Psoas muscle (tissue), 7 donors: ENCODE measurements at regions not wholly inside any gene's neighbourhood (a gene's known extent, or its start where the extent isn't known, plus 50 kb on each side); places are given as distances from the start of the nearest gene placed in this dataset.
A peak's percentile ranks its signal among the peaks of the same experiment; 100 is the strongest.
"Not testable (repeated sequence)": the region's sequence is repeated elsewhere in the genome, so short reads cannot be mapped to it uniquely, and the experiment has no call there.

Source experiments
- ATAC-seq, 4 donors: fragments of 200-7000 bp; cut with Tn5 transposase; one replicate each; pipeline ENCODE4 v1.9.1; 2020; ENCODE audit warnings: moderate library complexity in 3 of 4, mild to moderate bottlenecking in 2 of 4
- DNase-seq, 2 donors: peaks; one replicate each; pipeline ENCODE4 v3.0.0-alpha.2; 2020
- H3K27ac ChIP-seq: fragments of 200-600 bp; one replicate; pipeline ENCODE4 v1.8.0; 2022
- H3K27me3 ChIP-seq, 3 donors: fragments of 200-600 bp in 1 of 3; one replicate each; pipeline versions ENCODE4 v1.6.1 to v1.8.0; 2013 to 2022; ENCODE audit warnings: low read length in 2 of 3, mild to moderate bottlenecking in 2 of 3, moderate library complexity in 1 of 3; ENCODE audit not compliant: insufficient read depth in 3 of 3
- H3K36me3 ChIP-seq, 2 donors: fragments of 200-600 bp in 1 of 2; one replicate each; pipeline versions ENCODE4 v1.6.1 to v1.8.0; 2013 to 2022; ENCODE audit warnings: low read depth in 1 of 2, mild to moderate bottlenecking in 1 of 2, moderate library complexity in 1 of 2; ENCODE audit not compliant: insufficient read depth in 1 of 2
- H3K4me1 ChIP-seq: fragments of 200-600 bp; one replicate; pipeline ENCODE4 v1.8.0; 2022
- H3K4me3 ChIP-seq: fragments of 200-600 bp; one replicate; pipeline ENCODE4 v1.8.0; 2022; ENCODE audit warnings: mild to moderate bottlenecking
- H3K9me3 ChIP-seq: fragments of 200-600 bp; one replicate; pipeline ENCODE4 v1.8.0; 2022
- WGBS, 3 donors: extraction: QIAGEN DNeasy Blood & Tissue Kit; methylation state at CpG; one replicate each; pipeline versions ENCODE4 v1.1.6 to v1.1.7; 2013; 5-methylcytosine and 5-hydroxymethylcytosine counted together
- intact Hi-C, 2 donors: fragments of 100-400 bp; cut with DNase I; formaldehyde crosslinking; loops; one replicate each; pipeline versions ENCODE4 v1.11.0 to v1.14.2; 2022
- donor health status: healthy with polysubstance abuse.
- donor health status: DM: no; HTN: no; CAD: no; lungs with moderate emphysema.
- donor health status: Bipolar disorder and iron deficiency.
- donor health status: healthy.
- donor health status: DM: yes; HTN: yes; CAD: no.
- donor health status: DM: no; HTN: no; CAD: no.
- donor health status: DM: yes; HTN: yes; CAD: no.

- not testable (repeated sequence) for H3K36me3 ChIP-seq, H3K9me3 ChIP-seq
These were observed 111.6 kb upstream of the TPTE start for GRCh38 chr21:10409786-10410185.

GRCh38 chr21:10410354-10410929 is 110.9 kb upstream of the TPTE start:
- H3K9me3 ChIP-seq, intact Hi-C loops: not testable (repeated sequence)

More at GRCh38 chr21:10409786-10410185, 111.6 kb upstream of the TPTE start:
- WGBS, 3 donors: 34 to 40% (median 37%) methylated on average over 3 of the region's 4 CpGs
- DNase-seq, intact Hi-C loops, H3K27me3 ChIP-seq, H3K27ac ChIP-seq, H3K4me1 ChIP-seq, ATAC-seq, H3K4me3 ChIP-seq: not testable (repeated sequence)

GRCh38 chr21:10411776-10412526 is 109.4 kb upstream of the TPTE start:
- H3K36me3 ChIP-seq, DNase-seq, H3K4me1 ChIP-seq, ATAC-seq, H3K27me3 ChIP-seq, intact Hi-C loops, H3K27ac ChIP-seq, H3K4me3 ChIP-seq, H3K9me3 ChIP-seq: not testable (repeated sequence)
- 64 to 73% (median 71%) methylated on average over 15 to 16 of the region's 17 CpGs for WGBS, 3 donors

More at GRCh38 chr21:10410354-10410929, 110.9 kb upstream of the TPTE start:
- not testable (repeated sequence) for ATAC-seq, H3K4me3 ChIP-seq, H3K27ac ChIP-seq, H3K27me3 ChIP-seq, H3K4me1 ChIP-seq, H3K36me3 ChIP-seq, DNase-seq
- WGBS, 3 donors: 37 to 66% (median 62%) methylated on average over 5 of the region's 5 CpGs

DNA sequence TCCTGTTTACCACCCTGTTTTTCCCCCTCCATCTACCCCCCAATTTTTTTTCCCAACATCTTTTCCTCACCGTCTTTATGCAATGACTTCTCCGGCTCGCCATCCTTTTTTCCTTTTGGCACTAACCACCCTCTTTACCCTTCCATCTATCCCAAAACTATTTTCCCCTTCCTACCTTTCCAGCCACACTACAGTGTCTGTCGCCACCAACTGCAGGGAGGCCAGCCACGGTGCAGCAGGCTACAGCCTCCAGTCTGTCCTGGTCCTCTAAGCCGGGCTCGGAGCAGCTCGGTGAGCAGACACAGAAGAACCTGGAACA is 108.5 kb upstream of the TPTE start:
- not testable (repeated sequence) for H3K9me3 ChIP-seq, DNase-seq, ATAC-seq

DNA sequence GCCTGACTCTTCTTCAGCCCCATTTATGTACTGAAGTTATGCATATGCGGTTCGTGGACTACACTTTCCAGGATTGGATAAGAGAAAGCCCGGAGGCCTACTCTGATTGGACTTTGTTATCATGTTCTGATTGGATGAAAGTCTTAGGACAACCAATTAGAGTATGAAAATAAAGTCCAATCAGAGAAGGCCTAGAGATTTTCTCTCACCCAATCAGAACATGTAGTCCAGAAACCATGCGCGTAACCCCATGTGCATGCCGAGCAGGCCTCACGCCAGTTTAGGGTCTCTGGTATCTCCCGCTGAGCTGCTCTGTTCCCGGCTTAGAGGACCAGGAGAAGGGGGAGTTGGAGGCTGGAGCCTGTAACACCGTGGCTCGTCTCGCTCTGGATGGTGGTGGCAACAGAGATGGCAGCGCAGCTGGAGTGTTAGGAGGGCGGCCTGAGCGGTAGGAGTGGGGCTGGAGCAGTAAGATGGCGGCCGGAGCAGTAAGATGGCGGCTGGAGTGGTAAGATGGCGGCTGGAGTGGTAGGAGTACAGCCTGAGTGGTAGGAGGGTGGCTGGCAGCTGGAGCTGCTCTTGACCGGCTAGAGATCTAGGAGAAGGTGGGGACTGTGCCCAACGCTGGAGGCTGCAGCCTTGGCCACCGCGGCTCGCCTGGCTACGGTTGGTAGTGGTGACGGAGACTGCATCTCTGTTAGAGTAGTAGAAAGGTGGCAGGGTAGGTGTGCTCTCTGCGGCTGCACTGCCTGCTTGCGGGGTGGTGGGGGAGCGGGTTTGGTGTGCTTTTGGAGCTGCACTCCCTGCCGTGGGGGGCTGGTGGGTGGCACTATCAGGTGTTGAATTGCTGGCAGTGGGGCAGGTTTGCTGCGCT is 107.9 kb upstream of the TPTE start:
- DNase-seq, H3K27me3 ChIP-seq, ATAC-seq, intact Hi-C loops, H3K9me3 ChIP-seq, H3K36me3 ChIP-seq, H3K4me1 ChIP-seq, H3K4me3 ChIP-seq, H3K27ac ChIP-seq: not testable (repeated sequence)
- WGBS, 3 donors: 85 to 88% (median 87%) methylated on average over 31 of the region's 31 CpGs

More for the DNA sequence above, 108.5 kb upstream of the TPTE start:
- WGBS, 3 donors: 78 to 82% (median 80%) methylated on average over 8 of the region's 8 CpGs
- H3K4me1 ChIP-seq, H3K36me3 ChIP-seq, H3K27ac ChIP-seq, H3K27me3 ChIP-seq, intact Hi-C loops, H3K4me3 ChIP-seq: not testable (repeated sequence)

DNA sequence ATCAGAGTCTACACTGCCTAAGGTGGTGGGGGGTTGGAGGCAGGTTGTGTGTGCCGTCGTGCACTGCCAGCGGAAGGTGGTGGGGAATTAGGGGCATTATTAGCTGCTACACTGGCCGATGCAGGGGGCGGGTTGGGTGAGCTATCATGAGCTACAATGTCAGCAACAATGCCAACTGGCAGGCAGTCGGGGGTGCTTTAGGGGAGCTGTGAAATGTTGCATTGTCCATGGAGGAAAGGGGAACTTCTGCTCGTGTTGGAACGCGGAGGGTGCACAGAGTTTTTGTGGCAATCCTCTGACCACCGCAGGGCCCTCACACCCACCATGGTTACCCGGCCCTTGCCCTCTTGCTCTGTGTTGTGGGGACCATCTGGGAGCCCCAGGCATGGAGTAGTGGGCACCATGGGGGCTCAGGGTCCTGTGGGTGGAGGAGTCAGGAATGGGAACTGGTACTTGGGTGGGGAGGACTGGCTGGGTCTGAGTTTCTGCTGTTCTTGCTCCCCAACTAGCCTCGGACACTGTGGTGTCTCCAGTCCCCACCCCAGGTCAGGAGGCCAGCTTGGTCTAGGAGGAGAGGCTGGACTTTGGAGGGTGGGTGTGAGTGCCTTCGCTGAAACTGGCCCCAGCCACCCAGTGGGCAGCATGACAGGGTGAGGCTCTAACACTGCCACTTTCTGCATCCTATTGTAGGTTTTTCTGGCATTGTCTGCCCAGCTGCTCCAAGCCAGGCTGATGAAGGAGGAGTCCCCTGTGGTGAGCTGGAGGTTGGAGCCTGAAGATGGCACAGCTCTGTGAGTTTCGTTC is 107.1 kb upstream of the TPTE start:
- H3K9me3 ChIP-seq, H3K27ac ChIP-seq, intact Hi-C loops, H3K4me1 ChIP-seq, H3K4me3 ChIP-seq, DNase-seq, H3K27me3 ChIP-seq, H3K36me3 ChIP-seq, ATAC-seq: not testable (repeated sequence)
- 79 to 81% (median 81%) methylated on average over 14 of the region's 14 CpGs for WGBS, 3 donors

DNA sequence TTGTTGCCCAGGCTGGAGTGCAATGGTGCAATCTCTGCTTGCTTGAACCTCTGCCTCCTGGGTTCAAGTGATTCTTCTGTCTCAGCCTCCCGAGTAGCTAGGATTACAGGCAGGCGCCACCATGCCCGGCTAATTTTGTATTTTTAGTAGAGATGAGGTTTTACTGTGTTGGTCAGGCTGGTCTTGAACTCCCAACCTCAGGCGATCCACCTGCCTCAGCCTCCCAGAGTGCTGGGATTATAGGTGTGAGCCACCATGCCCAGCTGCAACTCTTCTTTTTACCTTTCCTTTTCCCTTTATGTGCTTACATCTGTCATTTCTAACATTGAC is 106.5 kb upstream of the TPTE start:
- DNase-seq, H3K4me1 ChIP-seq, H3K36me3 ChIP-seq, H3K27me3 ChIP-seq, H3K4me3 ChIP-seq, ATAC-seq, H3K27ac ChIP-seq, H3K9me3 ChIP-seq, intact Hi-C loops: not testable (repeated sequence)
- WGBS, 3 donors: 78 to 83% (median 83%) methylated on average over 4 of the region's 4 CpGs

- not testable (repeated sequence) for DNase-seq, H3K9me3 ChIP-seq
- WGBS, 3 donors: 60 to 61% (median 60%) methylated on average over 7 of the region's 7 CpGs
These were observed 105.9 kb upstream of the TPTE start for GRCh38 chr21:10415456-10415855.

GRCh38 chr21:10415859-10416258 is 105.5 kb upstream of the TPTE start:
- H3K27ac ChIP-seq, intact Hi-C loops, H3K36me3 ChIP-seq, H3K9me3 ChIP-seq, H3K4me3 ChIP-seq, H3K4me1 ChIP-seq, H3K27me3 ChIP-seq, DNase-seq: not testable (repeated sequence)
- ATAC-seq: peak in 3 of 4 donors; percentile 9 to 31 (median 24)
- WGBS, 3 donors: 49 to 58% (median 50%) methylated on average over 6 of the region's 6 CpGs

More at GRCh38 chr21:10415456-10415855, 105.9 kb upstream of the TPTE start:
- H3K36me3 ChIP-seq, H3K27ac ChIP-seq, H3K4me3 ChIP-seq, H3K4me1 ChIP-seq, H3K27me3 ChIP-seq, intact Hi-C loops: not testable (repeated sequence)
- peak in 2 of 4 donors; percentile 1 to 5 for ATAC-seq

GRCh38 chr21:10416691-10417447 is 104.5 kb upstream of the TPTE start:
- intact Hi-C loops, H3K27ac ChIP-seq, H3K36me3 ChIP-seq, H3K9me3 ChIP-seq, H3K4me1 ChIP-seq, DNase-seq, H3K27me3 ChIP-seq, H3K4me3 ChIP-seq: not testable (repeated sequence)
- peak; percentile 12 to 19 (median 16) for ATAC-seq
- 45 to 47% (median 46%) methylated on average over 4 of the region's 4 CpGs for WGBS, 3 donors
